K562 (cell line): ENCODE measurements at regions not wholly inside any gene's neighbourhood (a gene's known extent, or its start where the extent isn't known, plus 50 kb on each side); places are given as distances from the start of the nearest gene placed in this dataset.
A peak's percentile ranks its signal among the peaks of the same experiment; 100 is the strongest.

Source experiments
- ARID2 ChIP-seq: fragments of 450-650 bp; IDR thresholded peaks from 2 replicates; pipeline ENCODE4 v1.6.1; 2017; ENCODE audit warnings: antibody characterized with exemption, mild to moderate bottlenecking
- ARNT ChIP-seq, 2 experiments: fragments of 450-650 bp; IDR thresholded peaks; 2 replicates each; pipeline ENCODE4 v1.6.1; 2016; ENCODE audit warnings: mild to moderate bottlenecking in 1 of 2
- ATF1 ChIP-seq, 2 experiments: fragments of 450-650 bp in 1 of 2; IDR thresholded peaks; 2 replicates each; pipeline ENCODE4 v1.6.1; 2016; ENCODE audit warnings: missing compliant biosample characterization in 1 of 2, missing genetic modification characterization in 1 of 2
- CBFA2T3 ChIP-seq: fragments of 450-650 bp; IDR thresholded peaks from 2 replicates; pipeline ENCODE4 v1.6.1; 2017
- CHD2 ChIP-seq: IDR thresholded peaks from 2 replicates; pipeline ENCODE4 v1.6.1; 2011; ENCODE audit warnings: low read depth, low read length
- CTBP1 ChIP-seq: fragments of 450-650 bp; IDR thresholded peaks from 2 replicates; pipeline ENCODE4 v1.6.1; 2016; ENCODE audit warnings: borderline replicate concordance
- CTCF ChIP-seq, 3 experiments: IDR thresholded peaks in 2 of 3; conservative IDR thresholded peaks in 1 of 3; 2 replicates each; pipeline ENCODE4 v1.5.1; 2011 to 2012; ENCODE audit warnings: low read length in 3 of 3, mild to moderate bottlenecking in 3 of 3, control low read depth in 2 of 3, improper control_type of control experiment in 1 of 3, inconsistent platforms in 1 of 3, low read depth in 1 of 3, mixed read lengths in 1 of 3, moderate library complexity in 1 of 3; ENCODE audit not compliant: insufficient read depth in 2 of 3
- E2F5 ChIP-seq: sonication (generic); formaldehyde crosslinking; IDR thresholded peaks from 2 replicates; pipeline ENCODE4 v1.8.0; 2022; ENCODE audit warnings: mild to moderate bottlenecking, missing genetic modification reagents
- NCOR1 ChIP-seq: fragments of 450-650 bp; IDR thresholded peaks from 2 replicates; pipeline ENCODE4 v1.6.1; 2016; ENCODE audit warnings: mild to moderate bottlenecking, moderate library complexity
- PTRF ChIP-seq: fragments of 450-650 bp; IDR thresholded peaks from 2 replicates; pipeline ENCODE4 v1.6.1; 2016; ENCODE audit warnings: mild to moderate bottlenecking, missing genetic modification characterization, missing compliant biosample characterization
- RFX5 ChIP-seq: IDR thresholded peaks from 2 replicates; pipeline ENCODE4 v1.6.1; 2011; ENCODE audit warnings: low read depth, mild to moderate bottlenecking, improper control_type of control experiment, low read length
- STAG1 ChIP-seq: sonication (generic); formaldehyde crosslinking; IDR thresholded peaks from 2 replicates; pipeline ENCODE4 v1.5.0; 2020; ENCODE audit warnings: missing genetic modification reagents, borderline replicate concordance
- ZNF695 ChIP-seq: fragments of 450-650 bp; formaldehyde crosslinking; IDR thresholded peaks from 2 replicates; pipeline ENCODE4 v1.4.0; 2020; ENCODE audit warnings: mild to moderate bottlenecking, moderate library complexity
- TF ChIP-seq, protein P1 (sequence below): fragments of 250-450 bp; sonication (Bioruptor Pico); IDR thresholded peaks from 2 replicates; pipeline ENCODE4 v1.6.1; 2021; ENCODE audit warnings: mild to moderate bottlenecking
- TF ChIP-seq, protein P2 (sequence below), 2 experiments: fragments of 450-650 bp; formaldehyde crosslinking in 1 of 2; IDR thresholded peaks; 2 replicates each; pipeline versions ENCODE4 v1.4.0 to v1.6.1; 2014 to 2020; ENCODE audit warnings: mild to moderate bottlenecking in 2 of 2, borderline replicate concordance in 1 of 2, low read depth in 1 of 2

GRCh38 chr10:91088300-91089140 is 131.9 kb upstream of the PCGF5 start (continued):
- peak; percentile 5 to 52 (median 10); a peak in 3 of 6 replicates for TF ChIP-seq CTCF (IDR thresholded peaks at IDR 0.05 in 2 of 3, conservative IDR thresholded peaks at IDR 0.05 in 1 of 3; ENCODE audit: insufficient read depth in 2 of 3, low read depth in 1 of 3, low read length in 3 of 3)
- no peak for TF ChIP-seq ARID2
- TF ChIP-seq, protein P1, sequence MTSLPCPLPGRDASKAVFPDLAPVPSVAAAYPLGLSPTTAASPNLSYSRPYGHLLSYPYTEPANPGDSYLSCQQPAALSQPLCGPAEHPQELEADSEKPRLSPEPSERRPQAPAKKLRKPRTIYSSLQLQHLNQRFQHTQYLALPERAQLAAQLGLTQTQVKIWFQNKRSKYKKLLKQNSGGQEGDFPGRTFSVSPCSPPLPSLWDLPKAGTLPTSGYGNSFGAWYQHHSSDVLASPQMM (CRISPR knock-in tag): no peak
- TF ChIP-seq ATF1 (CRISPR knock-in tag; IDR thresholded peaks at IDR 0.05): no peak
- TF ChIP-seq ATF1 (tag; IDR thresholded peaks at IDR 0.05): no peak
- TF ChIP-seq, protein P2, sequence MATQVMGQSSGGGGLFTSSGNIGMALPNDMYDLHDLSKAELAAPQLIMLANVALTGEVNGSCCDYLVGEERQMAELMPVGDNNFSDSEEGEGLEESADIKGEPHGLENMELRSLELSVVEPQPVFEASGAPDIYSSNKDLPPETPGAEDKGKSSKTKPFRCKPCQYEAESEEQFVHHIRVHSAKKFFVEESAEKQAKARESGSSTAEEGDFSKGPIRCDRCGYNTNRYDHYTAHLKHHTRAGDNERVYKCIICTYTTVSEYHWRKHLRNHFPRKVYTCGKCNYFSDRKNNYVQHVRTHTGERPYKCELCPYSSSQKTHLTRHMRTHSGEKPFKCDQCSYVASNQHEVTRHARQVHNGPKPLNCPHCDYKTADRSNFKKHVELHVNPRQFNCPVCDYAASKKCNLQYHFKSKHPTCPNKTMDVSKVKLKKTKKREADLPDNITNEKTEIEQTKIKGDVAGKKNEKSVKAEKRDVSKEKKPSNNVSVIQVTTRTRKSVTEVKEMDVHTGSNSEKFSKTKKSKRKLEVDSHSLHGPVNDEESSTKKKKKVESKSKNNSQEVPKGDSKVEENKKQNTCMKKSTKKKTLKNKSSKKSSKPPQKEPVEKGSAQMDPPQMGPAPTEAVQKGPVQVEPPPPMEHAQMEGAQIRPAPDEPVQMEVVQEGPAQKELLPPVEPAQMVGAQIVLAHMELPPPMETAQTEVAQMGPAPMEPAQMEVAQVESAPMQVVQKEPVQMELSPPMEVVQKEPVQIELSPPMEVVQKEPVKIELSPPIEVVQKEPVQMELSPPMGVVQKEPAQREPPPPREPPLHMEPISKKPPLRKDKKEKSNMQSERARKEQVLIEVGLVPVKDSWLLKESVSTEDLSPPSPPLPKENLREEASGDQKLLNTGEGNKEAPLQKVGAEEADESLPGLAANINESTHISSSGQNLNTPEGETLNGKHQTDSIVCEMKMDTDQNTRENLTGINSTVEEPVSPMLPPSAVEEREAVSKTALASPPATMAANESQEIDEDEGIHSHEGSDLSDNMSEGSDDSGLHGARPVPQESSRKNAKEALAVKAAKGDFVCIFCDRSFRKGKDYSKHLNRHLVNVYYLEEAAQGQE (IDR thresholded peaks at IDR 0.05; ENCODE audit: borderline replicate concordance): peak; percentile 60
- TF ChIP-seq, protein P2 (CRISPR knock-in tag; IDR thresholded peaks at IDR 0.05; ENCODE audit: low read depth): no peak
- TF ChIP-seq RFX5: no peak
- TF ChIP-seq ARNT (IDR thresholded peaks at IDR 0.05): no peak
- TF ChIP-seq CTBP1: no peak
- no peak for TF ChIP-seq E2F5 (CRISPR knock-in tag)
- no peak for TF ChIP-seq NCOR1
- no peak for TF ChIP-seq STAG1 (CRISPR knock-in tag)
- TF ChIP-seq ZNF695 (CRISPR knock-in tag): no peak
- TF ChIP-seq PTRF: no peak
- no peak for TF ChIP-seq CBFA2T3
- no peak for TF ChIP-seq CHD2
